Myocyte (in vitro differentiated cells): ENCODE measurements at regions not wholly inside any gene's neighbourhood (a gene's known extent, or its start where the extent isn't known, plus 50 kb on each side); places are given as distances from the start of the nearest gene placed in this dataset.
"Not testable (repeated sequence)": the region's sequence is repeated elsewhere in the genome, so short reads cannot be mapped to it uniquely, and the experiment has no call there.

Experiments
- DNase-seq: peaks from one replicate; pipeline ENCODE4 v3.0.0-alpha.2; 2012; ENCODE audit warnings: low read depth

DNA sequence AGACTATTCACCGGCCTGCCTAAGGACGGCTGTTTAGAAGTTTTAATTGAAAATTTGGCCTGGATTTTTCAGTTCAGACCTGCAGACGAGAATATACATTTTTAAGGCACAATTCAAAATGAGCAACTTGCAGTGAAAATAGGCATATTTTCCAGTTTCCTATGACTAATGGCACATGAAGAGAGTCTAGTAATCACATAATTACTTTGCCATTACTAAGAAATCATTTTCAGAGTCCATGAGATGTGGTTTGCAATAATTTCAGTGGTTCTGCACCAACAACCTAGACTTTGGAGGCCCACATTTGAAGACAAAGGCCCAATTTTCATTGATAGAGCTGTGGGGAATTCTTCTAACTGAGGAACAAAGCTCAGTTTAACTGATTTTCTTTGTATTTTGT, 205.3 kb downstream of the SOX2 start:
- DNase-seq = no peak

DNA sequence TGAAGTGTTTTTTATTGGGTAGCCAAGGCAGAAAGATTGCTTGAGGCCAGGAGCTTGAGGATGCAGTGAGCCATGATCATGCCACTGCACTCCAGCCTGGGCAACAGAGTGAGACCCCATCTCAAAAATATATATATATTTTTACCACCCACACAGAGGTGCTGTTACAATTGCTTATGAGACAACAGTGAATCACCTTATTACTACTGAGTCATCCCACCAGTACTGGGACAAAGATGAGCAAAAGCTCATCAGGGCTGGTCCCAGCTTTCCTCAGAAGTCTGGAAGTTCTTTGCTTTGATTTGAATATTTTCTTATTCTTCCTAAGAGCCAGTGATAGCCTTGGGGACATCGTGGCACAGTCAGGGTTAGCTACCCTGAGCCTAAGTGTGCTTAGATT, 207.7 kb downstream of the SOX2 start:
- no peak for DNase-seq

DNA sequence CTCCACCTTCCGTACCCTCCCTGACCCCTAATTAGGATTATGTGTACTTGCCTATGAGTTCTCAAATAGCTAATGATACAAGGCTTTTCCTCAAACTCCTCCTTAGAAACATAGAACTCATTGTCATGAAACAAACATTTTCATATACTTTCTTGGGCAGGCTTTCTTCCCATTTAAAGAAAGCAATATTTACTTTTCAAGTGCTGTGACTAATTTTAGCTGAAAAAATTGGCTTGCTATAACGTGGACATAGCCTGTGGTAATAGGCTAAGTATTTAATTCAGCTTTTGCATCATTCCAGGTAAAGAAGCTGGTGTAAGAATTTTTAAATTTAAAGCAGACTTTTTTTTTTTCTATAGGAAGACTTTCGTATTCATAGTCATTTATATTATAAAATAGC, 208.7 kb downstream of the SOX2 start:
- no peak for DNase-seq

DNA sequence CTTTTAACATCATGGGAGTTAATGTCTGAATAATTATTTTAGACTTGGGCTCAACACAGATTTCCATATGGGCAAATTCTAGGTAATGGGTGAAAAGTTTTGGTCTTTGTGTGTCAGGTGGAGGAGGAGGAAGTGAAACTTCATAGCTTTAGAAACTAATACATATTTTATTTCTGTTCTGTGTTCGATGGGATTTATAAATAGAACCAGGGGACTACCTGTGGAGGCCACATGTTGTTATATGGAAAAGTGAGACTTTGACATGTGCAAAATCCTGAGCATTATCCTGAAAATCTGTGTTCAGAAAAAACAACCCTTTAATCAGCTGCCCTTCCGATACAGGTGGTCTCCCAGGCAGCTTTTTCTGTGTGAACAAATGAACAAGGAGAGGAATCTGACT, 209.5 kb downstream of the SOX2 start:
- no peak for DNase-seq

DNA sequence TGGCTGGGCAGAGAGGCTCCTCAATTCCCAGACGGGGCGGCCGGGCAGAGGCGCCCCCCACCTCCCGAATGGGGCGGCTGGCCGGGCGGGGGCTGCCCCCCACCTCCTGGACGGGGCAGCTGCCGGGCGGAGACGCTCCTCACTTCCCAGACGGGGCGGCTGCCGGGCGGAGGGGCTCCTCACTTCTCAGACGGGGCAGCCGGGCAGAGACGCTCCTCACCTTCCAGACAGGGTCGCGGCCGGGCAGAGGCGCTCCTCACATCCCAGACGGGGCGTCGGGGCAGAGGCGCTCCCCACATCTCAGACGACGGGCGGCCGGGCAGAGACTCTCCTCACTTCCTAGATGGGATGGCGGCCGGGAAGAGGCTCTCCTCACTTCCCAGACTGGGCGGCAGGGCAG, 214.1 kb downstream of the SOX2 start:
- DNase-seq = not testable (repeated sequence)

DNA sequence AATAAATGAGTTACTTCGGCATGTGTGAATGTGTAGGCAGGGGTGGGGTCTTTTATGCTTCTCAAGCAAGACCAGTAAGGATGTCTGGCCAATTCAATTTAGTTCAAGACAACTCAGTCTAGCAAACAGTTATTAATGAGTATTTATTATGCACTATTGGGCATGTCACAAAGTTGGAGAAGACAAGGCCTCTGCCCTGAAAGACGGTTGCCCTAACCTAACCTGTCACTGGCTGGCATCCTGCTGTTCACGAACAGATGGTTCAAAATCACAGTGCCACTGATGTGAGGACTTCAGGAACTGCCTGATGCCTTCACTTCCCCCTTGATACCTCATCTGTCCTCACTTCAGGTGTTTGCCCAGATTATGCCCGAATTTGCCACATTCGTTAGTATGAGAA, 217.8 kb downstream of the SOX2 start:
- no peak for DNase-seq

DNA sequence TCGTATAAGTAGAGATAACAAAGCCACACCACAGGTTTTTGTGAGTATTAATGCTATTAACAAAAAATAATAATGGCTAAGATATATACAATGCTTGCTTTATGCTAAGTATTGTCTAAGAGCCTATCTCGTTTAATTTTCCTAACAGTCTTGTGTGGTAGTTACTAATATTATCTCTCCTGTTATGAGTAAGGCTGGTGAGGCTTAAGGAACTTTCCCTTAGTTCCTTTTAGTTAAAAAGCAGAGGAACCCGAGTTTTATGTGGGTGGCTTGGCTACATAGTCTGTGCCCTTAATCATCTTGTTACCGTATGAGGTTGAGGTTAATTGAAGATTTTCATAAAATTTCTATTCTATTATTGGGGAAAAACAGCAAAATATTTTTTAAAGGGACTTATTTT, 218.4 kb downstream of the SOX2 start:
- DNase-seq = no peak

DNA sequence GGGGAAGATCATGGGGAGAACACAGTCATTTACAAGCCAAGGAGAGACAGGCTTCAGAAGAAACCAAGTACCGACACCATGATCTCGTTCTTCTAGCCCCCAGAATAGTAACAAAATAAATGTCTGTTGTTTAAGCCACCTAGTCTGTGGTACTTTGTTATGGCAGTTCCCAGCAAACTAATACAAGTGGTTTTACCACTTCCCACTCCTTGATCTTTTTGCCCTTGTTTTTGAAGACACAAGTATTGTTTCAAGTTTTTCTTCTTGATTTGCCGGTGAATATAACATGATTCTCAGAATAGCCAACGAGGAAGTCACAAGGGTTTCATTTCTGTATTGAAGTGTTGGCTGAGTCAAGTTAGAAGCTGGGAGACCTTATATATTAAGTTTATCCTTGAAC, 220.3 kb downstream of the SOX2 start:
- DNase-seq = no peak

DNA sequence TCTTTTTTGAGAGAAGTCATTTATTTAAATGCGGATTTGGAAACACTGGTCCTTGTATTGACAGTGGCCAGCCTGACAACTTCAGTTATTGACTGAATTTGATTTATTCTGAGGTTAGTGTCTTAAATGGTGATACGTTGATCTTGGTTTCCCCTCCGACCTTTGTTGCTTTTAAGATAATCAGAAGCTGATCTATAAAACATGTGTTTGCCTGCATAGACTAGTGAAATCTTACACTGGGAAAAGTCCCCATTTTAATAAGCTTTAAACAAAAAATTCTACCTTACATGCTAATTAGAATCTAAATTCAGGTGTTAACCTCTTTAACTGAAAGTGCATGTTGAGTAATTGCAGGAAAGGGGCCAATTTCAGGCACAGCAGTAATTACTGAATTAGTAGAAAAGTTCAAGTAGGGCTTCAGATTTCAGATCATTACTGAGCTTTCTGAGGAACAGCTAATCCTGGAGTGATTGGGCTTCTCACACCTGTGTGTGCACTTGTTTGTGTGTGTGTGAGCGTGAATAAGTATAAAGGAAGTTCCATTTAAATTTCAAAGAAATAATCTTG, 221.4 kb downstream of the SOX2 start:
- DNase-seq = no peak

DNA sequence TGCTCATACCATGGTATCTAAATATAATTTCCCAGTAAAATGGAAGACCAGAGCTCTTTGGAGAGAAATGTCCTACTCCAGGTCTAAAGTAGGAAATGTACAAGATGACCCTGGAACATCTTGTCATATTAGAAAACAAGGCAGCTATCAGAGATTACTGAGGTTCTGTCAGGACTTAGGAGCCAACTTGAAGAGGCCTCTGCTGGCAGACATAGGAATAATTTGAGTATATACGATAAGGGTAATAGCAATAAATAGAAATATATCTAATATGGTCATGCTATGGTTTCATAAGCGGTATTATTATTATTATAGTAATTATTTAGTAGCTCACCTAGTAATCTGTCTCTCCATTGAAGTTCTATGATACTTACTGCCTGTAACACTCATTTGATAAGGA, 224.2 kb downstream of the SOX2 start:
- DNase-seq = no peak

DNA sequence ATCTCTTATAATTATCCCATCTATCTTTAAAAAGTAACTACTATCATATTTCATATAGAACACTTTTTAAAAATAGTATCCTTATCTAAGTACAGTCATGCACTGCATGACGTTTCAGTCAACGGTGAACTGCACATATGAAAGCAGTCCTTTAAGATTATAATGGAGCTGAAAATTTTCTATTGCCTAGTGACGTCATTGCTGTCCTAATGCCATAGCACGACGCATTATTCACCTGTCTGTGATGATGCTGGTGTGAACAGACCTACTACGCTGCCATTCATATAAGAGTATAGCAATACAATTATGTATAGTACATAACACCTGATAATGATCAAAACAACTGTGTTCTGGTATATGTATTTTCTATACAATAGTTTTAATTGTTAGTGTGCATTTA, 225.0 kb downstream of the SOX2 start:
- no peak for DNase-seq

DNA sequence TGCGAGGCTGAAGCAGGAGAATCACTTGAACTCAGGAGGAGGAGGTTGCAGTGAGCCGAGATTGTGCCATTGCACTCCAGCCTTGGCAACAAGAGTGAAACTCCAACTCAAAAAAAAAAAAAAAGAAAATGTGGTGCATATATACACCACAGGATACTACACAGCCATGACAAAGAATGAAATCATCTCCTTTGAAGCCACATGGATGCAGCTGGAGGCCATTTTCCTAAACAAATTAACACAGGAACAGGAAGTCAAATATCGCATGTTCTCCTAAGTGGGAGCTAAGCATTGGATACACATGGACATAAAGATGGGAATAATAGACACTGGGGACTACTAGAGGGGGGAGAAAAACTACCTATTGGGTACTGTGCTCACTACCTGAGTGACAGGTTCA, 226.9 kb downstream of the SOX2 start:
- not testable (repeated sequence) for DNase-seq

DNA sequence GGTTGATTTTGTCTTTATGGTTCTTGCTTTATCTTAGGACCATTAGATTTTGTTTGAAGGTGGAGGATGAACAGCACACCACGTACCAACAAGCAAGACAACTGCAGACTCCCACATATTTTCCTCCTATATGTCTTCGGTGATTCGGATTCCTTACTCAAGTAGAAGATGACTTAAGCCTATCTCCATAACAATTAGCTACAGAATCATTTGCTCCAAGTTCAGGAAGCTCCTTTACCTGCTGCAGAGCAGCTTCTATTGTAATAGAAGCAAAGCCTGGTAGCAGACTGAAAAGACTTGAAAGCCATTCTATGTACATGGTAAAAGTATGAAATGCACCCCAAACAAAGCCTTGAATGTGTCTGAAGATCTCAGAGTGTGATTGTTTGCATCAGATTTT, 229.0 kb downstream of the SOX2 start:
- no peak for DNase-seq

DNA sequence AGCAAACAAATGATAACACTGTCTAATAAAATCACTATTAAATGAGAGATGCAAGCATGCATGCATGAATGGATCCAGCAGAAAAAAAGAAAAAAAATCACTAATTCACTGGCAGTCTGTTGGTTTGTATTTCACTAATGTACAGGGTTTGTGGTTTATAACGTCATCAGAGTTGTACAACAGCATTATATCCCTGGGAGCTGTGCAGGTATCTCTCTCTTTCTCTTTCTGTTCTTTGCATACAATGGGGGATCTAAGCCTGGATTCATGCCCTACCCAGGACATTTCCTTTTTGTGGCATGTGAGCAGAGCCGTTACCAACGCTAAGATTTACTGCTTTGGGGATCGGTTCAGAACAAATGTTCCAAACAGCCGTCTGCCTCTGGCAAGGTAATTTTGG, 229.5 kb downstream of the SOX2 start:
- DNase-seq = no peak

DNA sequence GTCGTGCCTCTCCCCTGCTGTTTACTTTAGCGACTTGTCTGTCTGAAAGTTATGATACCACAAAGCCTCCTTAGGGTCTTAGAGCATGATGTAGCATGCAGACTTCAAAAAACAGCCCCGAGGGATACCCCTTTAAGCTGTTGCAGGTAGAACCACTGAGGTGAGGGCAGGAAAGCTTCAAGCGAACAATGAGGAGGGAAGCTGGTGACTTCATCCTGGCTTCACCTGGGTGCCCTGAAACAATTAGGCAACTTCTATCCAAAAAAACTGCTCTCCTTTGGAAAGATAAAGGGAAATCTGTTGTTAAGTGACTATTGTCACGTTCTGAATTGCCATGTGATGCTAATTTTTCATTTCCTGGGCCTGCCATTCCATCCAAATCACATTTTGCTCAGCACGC, 231.6 kb downstream of the SOX2 start:
- DNase-seq = no peak

DNA sequence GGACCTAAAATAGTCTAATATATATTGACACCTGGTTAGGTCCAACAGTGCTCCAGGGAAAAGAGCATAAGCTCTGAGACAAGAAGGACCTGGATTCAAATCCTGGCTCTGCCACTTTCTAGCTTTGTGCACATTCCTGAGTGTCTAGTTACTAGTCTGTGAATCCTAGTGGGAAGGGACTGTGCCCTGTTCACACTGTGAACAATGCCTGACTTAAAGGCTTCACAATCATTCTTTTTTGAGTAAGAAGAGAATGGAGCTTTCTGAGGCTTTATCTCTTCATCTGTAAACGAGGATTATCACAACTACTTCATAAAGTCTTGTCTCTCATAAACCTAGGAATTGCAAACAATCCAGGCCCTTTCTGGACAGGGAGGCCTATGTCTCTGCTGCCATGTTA, 235.9 kb downstream of the SOX2 start:
- no peak for DNase-seq

DNA sequence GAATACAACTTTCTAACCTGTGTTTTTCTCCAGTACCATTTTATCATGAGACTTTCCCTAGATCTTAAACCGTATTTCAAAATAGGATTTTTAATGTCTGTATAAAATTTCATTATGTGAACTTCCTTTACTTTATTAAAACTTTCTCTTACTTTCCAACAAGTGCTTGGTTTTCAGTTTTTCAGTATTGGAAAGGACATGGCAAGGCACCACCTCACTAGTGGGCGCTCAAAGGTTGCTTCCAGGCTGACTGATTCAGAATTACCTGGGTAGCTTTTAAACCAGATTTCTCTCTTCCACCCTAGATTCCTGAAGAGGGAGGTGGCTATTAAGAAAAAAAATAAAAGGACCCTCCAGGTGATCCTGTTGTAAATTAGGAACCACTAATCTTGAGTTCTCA, 236.6 kb downstream of the SOX2 start:
- no peak for DNase-seq

DNA sequence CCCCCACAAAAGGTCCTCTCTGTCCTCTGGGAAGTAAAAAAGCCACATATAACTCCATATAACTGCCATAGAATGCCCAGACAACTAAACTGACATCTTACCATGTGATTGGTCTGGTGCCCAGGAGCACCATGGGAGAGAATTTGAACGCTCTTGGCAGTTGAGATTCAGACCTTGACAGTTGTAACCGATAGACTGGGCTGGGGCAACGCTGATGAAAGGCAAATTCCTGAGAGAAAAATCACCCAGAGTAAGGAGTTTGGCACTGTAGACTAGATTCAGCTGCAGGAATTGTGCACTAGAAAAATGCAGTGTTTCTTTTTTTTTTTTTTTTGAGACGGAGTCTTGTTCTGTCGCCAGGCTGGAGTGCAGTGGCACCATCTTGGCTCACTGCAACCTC, 240.5 kb downstream of the SOX2 start:
- no peak for DNase-seq

DNA sequence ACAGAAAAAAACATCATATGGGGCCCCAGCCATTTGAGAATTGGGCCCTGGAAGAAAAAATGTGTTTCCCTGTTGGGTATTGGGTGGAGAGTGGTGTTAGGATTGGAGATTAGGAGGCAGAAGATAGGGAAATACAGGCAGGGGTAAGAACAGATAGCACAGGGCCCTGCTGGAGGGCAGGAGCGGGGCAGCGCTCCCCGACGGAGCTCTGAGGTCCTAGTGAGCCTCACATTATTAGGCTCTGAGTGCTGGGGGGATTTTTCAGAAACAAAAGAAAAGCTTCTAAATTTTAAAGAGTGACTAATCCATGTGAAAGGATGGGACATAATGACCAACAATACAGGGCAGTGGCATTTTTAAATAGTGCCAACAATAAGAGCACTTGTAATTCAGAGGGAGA, 241.2 kb downstream of the SOX2 start:
- DNase-seq = no peak

DNA sequence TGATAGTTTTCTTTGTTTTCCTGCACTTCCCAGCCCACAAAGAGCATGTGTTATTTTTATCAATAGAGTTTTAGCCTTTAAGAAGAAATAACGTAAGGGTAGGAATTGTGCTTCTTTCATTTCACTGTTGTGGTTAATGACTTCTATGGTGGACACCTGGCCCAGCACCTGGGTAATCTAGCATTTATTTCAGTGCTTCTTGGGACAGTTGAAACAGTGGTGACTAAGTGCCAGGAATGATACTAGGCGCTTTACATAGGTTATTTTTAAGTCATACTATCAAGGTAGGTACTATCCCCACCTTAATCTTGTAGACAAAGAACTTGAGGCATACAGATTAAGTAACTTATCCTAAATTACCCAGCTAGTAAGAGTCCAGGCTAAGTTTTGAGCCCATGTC, 243.8 kb downstream of the SOX2 start:
- no peak for DNase-seq

DNA sequence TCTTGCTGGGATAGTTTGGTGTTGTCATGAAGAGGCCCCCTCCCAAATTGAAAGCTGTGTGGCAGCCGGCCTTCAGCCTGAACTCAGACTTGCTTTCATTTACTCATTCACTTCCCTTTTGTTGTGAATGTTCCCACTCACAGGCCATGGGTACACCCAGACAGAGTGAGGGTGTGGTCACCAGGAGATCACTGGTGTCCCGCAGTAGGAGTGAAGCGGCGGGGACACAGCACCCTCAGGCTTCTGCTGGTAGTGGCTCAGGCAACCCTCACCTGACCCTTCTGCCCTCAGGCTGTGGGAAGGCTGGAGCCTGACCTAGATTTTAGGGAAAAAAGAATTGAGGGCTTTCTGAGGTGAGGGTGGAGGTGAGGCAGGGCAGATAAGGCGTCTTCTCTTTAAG, 244.4 kb downstream of the SOX2 start:
- no peak for DNase-seq

DNA sequence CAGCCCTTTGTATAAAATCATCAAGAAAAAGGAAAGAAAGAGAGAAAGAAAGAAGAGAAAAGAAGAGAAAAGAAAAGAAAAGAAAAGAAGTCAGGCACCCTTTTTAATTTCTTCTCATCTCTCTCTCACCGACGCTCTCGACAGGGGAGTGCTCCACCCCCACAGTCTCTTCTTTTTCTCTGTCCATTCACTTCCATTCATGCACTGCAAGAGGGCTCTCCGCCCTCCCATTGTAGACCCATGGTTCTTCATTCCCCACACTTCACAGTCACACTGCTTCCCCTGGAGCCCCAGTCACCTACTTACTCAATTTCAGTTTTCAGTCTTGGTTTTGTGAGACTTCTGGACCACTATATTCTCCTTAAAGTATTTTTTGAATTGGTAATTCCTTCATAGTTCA, 254.7 kb downstream of the SOX2 start:
- DNase-seq = no peak

DNA sequence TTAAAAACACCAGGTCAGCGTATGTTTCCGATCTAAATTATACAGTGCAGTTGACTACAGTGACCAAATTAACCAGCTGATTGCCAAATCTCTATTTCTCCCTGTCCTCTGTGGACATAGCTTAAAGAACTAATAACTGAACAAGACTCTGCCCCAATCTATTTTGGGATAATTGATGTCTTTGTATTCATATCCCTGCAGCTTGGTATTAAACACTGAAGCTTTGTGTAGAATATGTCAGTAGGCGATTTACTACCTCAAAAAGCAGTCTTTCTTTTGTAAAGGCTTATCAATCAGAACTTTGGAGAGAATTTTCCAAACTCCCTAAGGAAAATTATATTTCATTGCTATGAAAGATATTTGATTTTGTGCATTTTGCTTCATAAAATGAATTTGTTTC, 258.2 kb downstream of the SOX2 start:
- no peak for DNase-seq

DNA sequence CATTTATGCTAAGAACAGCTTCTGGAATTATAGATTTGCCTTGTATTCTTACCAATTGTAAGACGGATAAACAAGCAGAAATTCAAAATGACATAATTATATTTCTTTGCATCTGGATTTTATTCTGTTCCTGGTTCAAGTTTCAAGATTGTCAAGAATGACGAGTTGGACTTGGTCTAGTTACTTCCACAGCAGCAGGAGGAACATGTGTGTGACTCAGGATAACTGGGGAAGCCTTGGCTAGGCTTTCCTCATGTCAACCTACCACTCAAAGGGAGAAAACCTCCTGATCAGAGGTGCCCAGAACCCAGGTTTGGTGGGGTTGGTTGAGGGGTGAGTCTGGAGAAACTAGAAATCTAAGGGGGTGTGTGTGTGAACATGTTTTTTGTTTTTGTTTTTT, 259.7 kb downstream of the SOX2 start:
- DNase-seq = no peak
